PC-9 (cell line): ENCODE measurements at regions not wholly inside any gene's neighbourhood (a gene's known extent, or its start where the extent isn't known, plus 50 kb on each side); places are given as distances from the start of the nearest gene placed in this dataset.

ENCODE experiments used
- BruUV-seq: library from RNA; stranded (reverse); fragments of 400-500 nt; replicated peaks from 2 replicates; lab custom pipeline; 2021; lab: Mats Ljungman, UMichigan
- CTCF ChIA-PET: fragments of 300-600 bp; sonication (Branson Sonifier 250); formaldehyde crosslinking; loops from one replicate; lab custom pipeline; 2022; ENCODE audit warnings: antibody characterized with exemption; lab: Charles Lee
- POLR2A ChIA-PET: fragments of 300-600 bp; sonication (Branson Sonifier 250); formaldehyde crosslinking; loops from one replicate; lab custom pipeline; 2022; ENCODE audit warnings: antibody characterized with exemption; ENCODE audit not compliant: unreplicated experiment; lab: Charles Lee
- DNase-seq, 2 experiments: peaks; one replicate each; pipeline versions ENCODE4 v3.0.0 to v3.0.0-alpha.2; 2015 to 2022; ENCODE audit warnings: mixed read lengths in 1 of 2
- H2AFZ ChIP-seq: fragments of 200-600 bp; sonication (generic); 2 replicates; pipeline ENCODE4 v1.8.1; 2017; ENCODE audit warnings: antibody characterized with exemption
- H3F3A ChIP-seq: fragments of 200-600 bp; sonication (generic); 2 replicates; pipeline ENCODE4 v1.8.1; 2017; ENCODE audit warnings: antibody characterized with exemption, mild to moderate bottlenecking, low read depth; ENCODE audit not compliant: insufficient read depth
- H3K27ac ChIP-seq: fragments of 200-600 bp; sonication (generic); 2 replicates; pipeline ENCODE4 v1.6.1; 2016; ENCODE audit warnings: mixed run types
- H3K27me3 ChIP-seq: fragments of 200-600 bp; sonication (generic); 2 replicates; pipeline ENCODE4 v1.6.1; 2016; ENCODE audit warnings: low read depth, mixed run types; ENCODE audit not compliant: insufficient read depth
- H3K36me3 ChIP-seq: fragments of 200-600 bp; sonication (generic); 2 replicates; pipeline ENCODE4 v1.6.1; 2016; ENCODE audit warnings: low read depth, mixed run types
- H3K4me1 ChIP-seq: fragments of 200-600 bp; sonication (generic); replicated peaks from 2 replicates; pipeline ENCODE4 v1.6.1; 2016; ENCODE audit warnings: mixed run types; ENCODE audit not compliant: insufficient read depth
- H3K4me2 ChIP-seq: fragments of 200-600 bp; sonication (generic); 2 replicates; pipeline ENCODE4 v1.6.1; 2017; ENCODE audit warnings: mixed run types
- H3K4me3 ChIP-seq: fragments of 200-600 bp; sonication (generic); 2 replicates; pipeline ENCODE4 v1.6.1; 2016; ENCODE audit warnings: mixed run types
- H3K79me2 ChIP-seq: fragments of 200-600 bp; sonication (generic); 2 replicates; pipeline ENCODE4 v1.6.1; 2017; ENCODE audit warnings: low read depth, mixed run types
- H3K9me2 ChIP-seq: fragments of 200-600 bp; sonication (generic); 2 replicates; pipeline ENCODE4 v1.8.1; 2017; ENCODE audit warnings: mild to moderate bottlenecking; ENCODE audit not compliant: insufficient read depth
- H3K9me3 ChIP-seq: fragments of 200-600 bp; sonication (generic); 2 replicates; pipeline ENCODE4 v1.8.1; 2016; ENCODE audit warnings: low read depth; ENCODE audit not compliant: insufficient read depth
- H4K20me1 ChIP-seq: fragments of 200-600 bp; sonication (generic); 2 replicates; pipeline ENCODE4 v1.8.1; 2017; ENCODE audit not compliant: insufficient read depth
- CTCF ChIP-seq: fragments of 200-600 bp; sonication (generic); conservative IDR thresholded peaks from 2 replicates; pipeline ENCODE4 v1.6.1; 2017; ENCODE audit warnings: mixed run types, antibody characterized with exemption, mild to moderate bottlenecking, moderate library complexity
- EZH2 ChIP-seq: fragments of 200-600 bp; sonication (generic); IDR thresholded peaks from 2 replicates; pipeline ENCODE4 v1.8.0; 2017; ENCODE audit warnings: antibody characterized with exemption, low read depth
- intact Hi-C: fragments of 100-400 bp; cut with micrococcal nuclease; formaldehyde crosslinking; loops from one replicate; pipeline ENCODE4 v1.10.0; 2022; ENCODE audit not compliant: unreplicated experiment

- peaks cover 36% of the 10 kb centered on the region for H3K4me1 ChIP-seq
- peaks cover 5% of the 10 kb centered on the region; the same call in 1 of the 2 replicates for H3F3A ChIP-seq
- no peak overlapping the region for H3K27ac ChIP-seq
- intact Hi-C loops: no loop called here
- H3K4me2 ChIP-seq: no peak overlapping the region
- no peaks in the 10 kb centered on the region for H3K9me3 ChIP-seq
- no peaks in the 10 kb centered on the region for H3K79me2 ChIP-seq
- H3K36me3 ChIP-seq: no peaks in the 10 kb centered on the region
- CTCF ChIA-PET: no interaction called here
- no peak for TF ChIP-seq CTCF
- TF ChIP-seq EZH2: no peak
- no TSS peak for BruUV-seq
- POLR2A ChIA-PET: interaction anchor here (0.6 kb wide), 1 partner anchor 1200 kb away, joined by 11 read pairs; the partner anchor contains the start of gene PAQR3
- H3K27me3 ChIP-seq: no peaks in the 10 kb centered on the region
- H3K9me2 ChIP-seq: no peaks in the 10 kb centered on the region
- H2AFZ ChIP-seq: no peak overlapping the region
- no peak overlapping the region for H3K4me3 ChIP-seq
- no peak for DNase-seq
- no peaks in the 10 kb centered on the region for H4K20me1 ChIP-seq
Observed at GRCh38 chr4:80139671-80140070, 57.6 kb upstream of the PRDM8 start.

GRCh38 chr4:80138551-80139538 is 58.5 kb upstream of the PRDM8 start:
- no peak overlapping the region for H3K4me2 ChIP-seq
- BruUV-seq: no TSS peak
- no peaks in the 10 kb centered on the region for H3K79me2 ChIP-seq
- H3K4me1 ChIP-seq: peaks cover 38% of the 10 kb centered on the region
- peaks cover 5% of the 10 kb centered on the region; the same call in 1 of the 2 replicates for H3F3A ChIP-seq
- TF ChIP-seq CTCF (no peak), EZH2 (no peak)
- H3K27me3 ChIP-seq: no peaks in the 10 kb centered on the region
- ChIA-PET CTCF (no interaction called here), POLR2A (no interaction called here)
- no peak overlapping the region for H3K27ac ChIP-seq
- no peak overlapping the region for H3K4me3 ChIP-seq
- no peak for DNase-seq
- intact Hi-C loops: no loop called here
- H3K9me3 ChIP-seq: no peaks in the 10 kb centered on the region
- H4K20me1 ChIP-seq: no peaks in the 10 kb centered on the region
- H2AFZ ChIP-seq: no peak overlapping the region
- no peaks in the 10 kb centered on the region for H3K36me3 ChIP-seq
- H3K9me2 ChIP-seq: no peaks in the 10 kb centered on the region

GRCh38 chr4:80137631-80138030 is 59.7 kb upstream of the PRDM8 start:
- TF ChIP-seq EZH2: no peak
- Histone ChIP-seq H3K4me3 (no peak overlapping the region), H3K4me2 (no peak overlapping the region), H3F3A (peaks cover 5% of the 10 kb centered on the region; the same call in 1 of the 2 replicates), H2AFZ (no peak overlapping the region), H3K4me1 (peaks cover 32% of the 10 kb centered on the region), H3K27me3 (no peaks in the 10 kb centered on the region), H3K9me2 (no peaks in the 10 kb centered on the region), H3K27ac (no peak overlapping the region), H3K9me3 (no peaks in the 10 kb centered on the region), H3K79me2 (no peaks in the 10 kb centered on the region), H3K36me3 (no peaks in the 10 kb centered on the region), H4K20me1 (no peaks in the 10 kb centered on the region)
- no peak for DNase-seq
- intact Hi-C loops: no loop called here
- BruUV-seq: no TSS peak
- ChIA-PET POLR2A (no interaction called here), CTCF (no interaction called here)
